Endothelial cell of umbilical vein (primary cell): ENCODE measurements at regions not wholly inside any gene's neighbourhood (a gene's known extent, or its start where the extent isn't known, plus 50 kb on each side); places are given as distances from the start of the nearest gene placed in this dataset.

ENCODE experiments used
- BruUV-seq: library from RNA; stranded (reverse); fragments of 400-500 nt; replicated peaks from 2 replicates; lab custom pipeline; 2021; lab: Mats Ljungman, UMichigan
- CTCF ChIA-PET: fragments of 300-600, 350-600 bp; sonication (Branson Sonifier 250); formaldehyde crosslinking; loops from one replicate; lab custom pipeline; 2021; ENCODE audit warnings: antibody characterized with exemption, inconsistent platforms; lab: Charles Lee
- POLR2A ChIA-PET: fragments of 300-600, 350-600 bp; sonication (Branson Sonifier 250); formaldehyde crosslinking; loops from one replicate; lab custom pipeline; 2021; ENCODE audit warnings: antibody characterized with exemption, inconsistent platforms; lab: Charles Lee
- DNase-seq: peaks from one replicate; pipeline ENCODE4 v3.0.0-alpha.2; 2011; ENCODE audit warnings: low read depth, low spot score
- FAIRE-seq: peaks from 2 replicates; lab custom pipeline; 2011; peaks lifted over from hg19 to GRCh38; lab: Jason Lieb, UNC
- H2AFZ ChIP-seq: 2 replicates; pipeline ENCODE4 v1.6.0; 2012; ENCODE audit warnings: low read depth, low read length, control low read depth, inconsistent platforms
- H3K27ac ChIP-seq: 2 replicates; pipeline ENCODE4 v1.5.1; 2011; ENCODE audit warnings: low read depth, mild to moderate bottlenecking, control low read depth, low read length, moderate library complexity; ENCODE audit not compliant: insufficient read depth
- H3K27me3 ChIP-seq, 2 experiments: 2 replicates each; pipeline versions ENCODE4 v1.6.0 to v1.6.1; 2011; ENCODE audit warnings: low read length in 2 of 2, mixed read lengths in 1 of 2; ENCODE audit not compliant: control insufficient read depth in 2 of 2, insufficient read depth in 2 of 2
- H3K36me3 ChIP-seq, 2 experiments: 2 replicates in 1 of 2; 3 replicates in 1 of 2; pipeline ENCODE4 v1.5.1; 2011; ENCODE audit warnings: low read length in 2 of 2, mild to moderate bottlenecking in 1 of 2, moderate library complexity in 1 of 2; ENCODE audit not compliant: control insufficient read depth in 2 of 2, insufficient read depth in 2 of 2; ENCODE audit errors: extremely low read depth in 1 of 2
- H3K4me1 ChIP-seq: 3 replicates; pipeline ENCODE4 v1.5.1; 2011; ENCODE audit warnings: mild to moderate bottlenecking, low read length; ENCODE audit not compliant: control insufficient read depth, insufficient read depth; ENCODE audit errors: extremely low read depth
- H3K4me2 ChIP-seq: 2 replicates; pipeline ENCODE4 v1.6.1; 2011; ENCODE audit warnings: low read length, control low read depth, mixed read lengths; ENCODE audit not compliant: insufficient read depth
- H3K4me3 ChIP-seq, 3 experiments: fragments of 200-600 bp in 1 of 3; sonication (generic), shearing (Covaris generic) in 1 of 3; replicated peaks in 1 of 3; 2 replicates each; pipeline ENCODE4 v1.5.1; 2011 to 2016; ENCODE audit warnings: control low read depth in 3 of 3, low read length in 3 of 3, mild to moderate bottlenecking in 2 of 3, inconsistent platforms in 1 of 3, low read depth in 1 of 3, moderate library complexity in 1 of 3; ENCODE audit not compliant: insufficient read depth in 1 of 3
- H3K79me2 ChIP-seq: 2 replicates; pipeline ENCODE4 v1.6.0; 2012; ENCODE audit warnings: low read length, inconsistent platforms; ENCODE audit not compliant: control insufficient read depth, insufficient read depth
- H3K9ac ChIP-seq: replicated peaks from 2 replicates; pipeline ENCODE3; 2011; ENCODE audit warnings: low read length, control low read depth; ENCODE audit not compliant: insufficient read depth; ENCODE audit errors: extremely low read depth
- H3K9me1 ChIP-seq: replicated peaks from 3 replicates; pipeline ENCODE4 v1.6.0; 2011; ENCODE audit warnings: mild to moderate bottlenecking, low read length; ENCODE audit not compliant: control insufficient read depth, insufficient read depth; ENCODE audit errors: extremely low read depth
- H3K9me3 ChIP-seq: replicated peaks from 2 replicates; pipeline ENCODE4 v1.5.1; 2012; ENCODE audit warnings: low read length, inconsistent platforms; ENCODE audit not compliant: control insufficient read depth, insufficient read depth
- H4K20me1 ChIP-seq: replicated peaks from 2 replicates; pipeline ENCODE3; 2011; ENCODE audit warnings: mild to moderate bottlenecking, low read length; ENCODE audit not compliant: control insufficient read depth, insufficient read depth; ENCODE audit errors: extremely low read depth
- CTCF ChIP-seq, 2 donors: IDR thresholded peaks; 1 replicate in 1 of 2; 2 replicates in 1 of 2; pipeline ENCODE4 v1.5.1; 2011; ENCODE audit warnings: low read length in 2 of 2, mild to moderate bottlenecking in 2 of 2, moderate library complexity in 2 of 2, control low read depth in 1 of 2, inconsistent platforms in 1 of 2, low read depth in 1 of 2; ENCODE audit not compliant: insufficient read depth in 1 of 2; ENCODE audit errors: extremely low read depth in 1 of 2
- EZH2 ChIP-seq: IDR thresholded peaks from 2 replicates; pipeline ENCODE4 v1.6.1; 2012; ENCODE audit warnings: borderline replicate concordance, low read depth, mild to moderate bottlenecking, moderate library complexity, low read length, inconsistent platforms; ENCODE audit not compliant: severe bottlenecking
- FOS ChIP-seq: IDR thresholded peaks from 2 replicates; pipeline ENCODE4 v1.6.1; 2011; ENCODE audit warnings: mild to moderate bottlenecking, low read length, moderate library complexity, borderline replicate concordance; ENCODE audit not compliant: insufficient read depth
- GATA2 ChIP-seq: IDR thresholded peaks from 2 replicates; pipeline ENCODE4 v1.7.0; 2011; ENCODE audit warnings: low read depth, mild to moderate bottlenecking, moderate library complexity, mixed read lengths, low read length; ENCODE audit not compliant: insufficient read length, insufficient read depth
- JUN ChIP-seq: IDR thresholded peaks from 2 replicates; pipeline ENCODE4 v1.6.1; 2011; ENCODE audit warnings: borderline replicate concordance, low read depth; ENCODE audit not compliant: insufficient read length, insufficient read depth
- MAX ChIP-seq: IDR thresholded peaks from 2 replicates; pipeline ENCODE4 v1.6.1; 2011; ENCODE audit not compliant: insufficient read depth, insufficient read length
- MYC ChIP-seq: IDR thresholded peaks from one replicate; pipeline ENCODE4 v1.6.1; 2011; ENCODE audit warnings: mild to moderate bottlenecking, low read depth, low read length
- POLR2A ChIP-seq: IDR thresholded peaks from 2 replicates; pipeline ENCODE4 v1.6.1; 2012; ENCODE audit warnings: low read depth, mild to moderate bottlenecking, control low read depth, low read length
- POLR2AphosphoS5 ChIP-seq: IDR thresholded peaks from 2 replicates; pipeline ENCODE4 v1.6.1; 2012; ENCODE audit warnings: low read depth, mild to moderate bottlenecking, control low read depth, low read length, moderate library complexity; ENCODE audit not compliant: insufficient read depth
- dilution Hi-C: fragments of 300-500 bp; cut with MboI; formaldehyde crosslinking; loops from one replicate; pipeline ENCODE4 v1.15.0; 2019; ENCODE audit warnings: low sequenced_read_pairs; ENCODE audit not compliant: extremely low pct_ligation_motif_present
- intact Hi-C: fragments of 100-400 bp; cut with micrococcal nuclease; formaldehyde crosslinking; loops from one replicate; pipeline ENCODE4 v1.10.0; 2022

GRCh38 chr6:164097551-164098398 is 683.3 kb downstream of the QKI start:
- TF ChIP-seq POLR2AphosphoS5: peak; percentile 55
- peak; percentile 85 for TF ChIP-seq GATA2
- TF ChIP-seq CTCF (IDR thresholded peaks at IDR 0.05; ENCODE audit: extremely low read depth in 1 of 2, insufficient read depth in 1 of 2, low read depth in 1 of 2, low read length in 2 of 2): peak; percentile 22 to 51
- no peak for TF ChIP-seq POLR2A
- peak; percentile 85 for TF ChIP-seq JUN
- TF ChIP-seq MYC: no peak
- TF ChIP-seq FOS: peak; percentile 73
- TF ChIP-seq MAX: no peak
- no peak for TF ChIP-seq EZH2
- no TSS peak for BruUV-seq
- Histone ChIP-seq H3K27me3 (no peaks in the 10 kb centered on the region), H3K36me3 (no peaks in the 10 kb centered on the region), H3K4me1 (peaks cover 23% of the 10 kb centered on the region), H3K9ac (no peak overlapping the region), H3K4me2 (peak overlapping the region; percentile 9), H3K79me2 (no peaks in the 10 kb centered on the region), H3K9me1 (no peaks in the 10 kb centered on the region), H3K9me3 (no peaks in the 10 kb centered on the region), H2AFZ (peak overlapping the region; percentile 14), H4K20me1 (no peaks in the 10 kb centered on the region), H3K4me3 (no peak overlapping the region), H3K27ac (peak overlapping the region; percentile 59)
- ChIA-PET CTCF (interaction anchor here (0.9 to 2.6 kb wide), 12 partner anchors 8 to 681 kb away, joined by 3 to 36 read pairs (median 4); no protein-coding TSS in a partner anchor), POLR2A (interaction anchor here (1.0 to 1.3 kb wide), 2 partner anchors 12 kb away, joined by 3 read pairs; no protein-coding TSS in a partner anchor)
- intact Hi-C loops (loop anchor here (1.0 to 5.0 kb wide), 10 partner anchors 12 to 1669 kb away; no protein-coding TSS in a partner anchor), dilution Hi-C loops (no loop called here)
- FAIRE-seq (peak; percentile 96), DNase-seq (peak; percentile 94)
